ENCODE measurements at regions not wholly inside any gene's neighbourhood (a gene's known extent, or its start where the extent isn't known, plus 50 kb on each side); places are given as distances from the start of the nearest gene placed in this dataset.
"Not testable (repeated sequence)": the region's sequence is repeated elsewhere in the genome, so short reads cannot be mapped to it uniquely, and the experiment has no call there.

DNA sequence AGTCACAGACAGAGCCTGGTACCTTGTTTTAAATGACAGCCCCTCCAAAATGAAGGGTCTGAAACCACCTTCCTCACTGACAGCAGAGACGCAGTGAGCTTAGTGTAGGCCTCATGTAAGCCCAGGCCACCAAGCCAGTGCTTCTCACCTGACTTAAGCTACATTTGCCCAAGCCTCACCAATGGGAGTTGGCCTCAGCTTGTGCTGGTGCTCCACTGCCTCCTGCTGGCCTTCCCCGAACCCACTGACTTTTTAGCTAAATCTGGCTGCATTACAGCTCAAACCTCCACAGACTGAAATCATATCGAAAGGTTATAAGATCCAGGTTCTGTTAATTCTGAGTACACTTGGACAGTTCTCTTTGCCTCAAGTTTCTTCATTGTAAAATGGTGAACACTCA lies 2361.8 kb downstream of the EPHA3 start:
- TF ChIP-seq, protein P1, sequence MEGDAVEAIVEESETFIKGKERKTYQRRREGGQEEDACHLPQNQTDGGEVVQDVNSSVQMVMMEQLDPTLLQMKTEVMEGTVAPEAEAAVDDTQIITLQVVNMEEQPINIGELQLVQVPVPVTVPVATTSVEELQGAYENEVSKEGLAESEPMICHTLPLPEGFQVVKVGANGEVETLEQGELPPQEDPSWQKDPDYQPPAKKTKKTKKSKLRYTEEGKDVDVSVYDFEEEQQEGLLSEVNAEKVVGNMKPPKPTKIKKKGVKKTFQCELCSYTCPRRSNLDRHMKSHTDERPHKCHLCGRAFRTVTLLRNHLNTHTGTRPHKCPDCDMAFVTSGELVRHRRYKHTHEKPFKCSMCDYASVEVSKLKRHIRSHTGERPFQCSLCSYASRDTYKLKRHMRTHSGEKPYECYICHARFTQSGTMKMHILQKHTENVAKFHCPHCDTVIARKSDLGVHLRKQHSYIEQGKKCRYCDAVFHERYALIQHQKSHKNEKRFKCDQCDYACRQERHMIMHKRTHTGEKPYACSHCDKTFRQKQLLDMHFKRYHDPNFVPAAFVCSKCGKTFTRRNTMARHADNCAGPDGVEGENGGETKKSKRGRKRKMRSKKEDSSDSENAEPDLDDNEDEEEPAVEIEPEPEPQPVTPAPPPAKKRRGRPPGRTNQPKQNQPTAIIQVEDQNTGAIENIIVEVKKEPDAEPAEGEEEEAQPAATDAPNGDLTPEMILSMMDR (IDR thresholded peaks at IDR 0.05; ENCODE audit: poor library complexity, severe bottlenecking) = not testable (repeated sequence)
- not testable (repeated sequence) for TF ChIP-seq POLR2AphosphoS5 (IDR thresholded peaks at IDR 0.05); EZH2 (IDR thresholded peaks at IDR 0.05; ENCODE audit: borderline replicate concordance, insufficient read depth, low read length, poor library complexity, severe bottlenecking)
